GM19467 (cell line): ENCODE measurements at regions not wholly inside any gene's neighbourhood (a gene's known extent, or its start where the extent isn't known, plus 50 kb on each side); places are given as distances from the start of the nearest gene placed in this dataset.
A peak's percentile ranks its signal among the peaks of the same experiment; 100 is the strongest.

Source experiments
- ATAC-seq: cut with Tn5 transposase; IDR thresholded peaks from one replicate; pipeline ENCODE4 v1.9.1; 2021; ENCODE audit warnings: mild to moderate bottlenecking, moderate library complexity; ENCODE audit not compliant: unreplicated experiment

- ATAC-seq, result no peak
Measured at GRCh38 chr1:207971331-207972219, 60.6 kb upstream of the CD34 start.

- no peak for ATAC-seq
Measured at GRCh38 chr1:207970329-207971233, 59.7 kb upstream of the CD34 start.

- no peak for ATAC-seq
Measured at GRCh38 chr1:207969528-207969927, 58.6 kb upstream of the CD34 start.

GRCh38 chr1:207968521-207969009, 57.6 kb upstream of the CD34 start:
- no peak for ATAC-seq

- no peak for ATAC-seq
Measured at GRCh38 chr1:207967703-207968102, 56.8 kb upstream of the CD34 start.

- ATAC-seq, result no peak
Measured at GRCh38 chr1:207966521-207966920, 55.6 kb upstream of the CD34 start.

GRCh38 chr1:207965392-207966387, 54.8 kb upstream of the CD34 start:
- no peak for ATAC-seq

- no peak for ATAC-seq
Measured at GRCh38 chr1:207964195-207964966, 53.5 kb upstream of the CD34 start.

GRCh38 chr1:207963427-207964194, 52.7 kb upstream of the CD34 start:
- ATAC-seq, result peak; percentile 84

- peak; percentile 29 for ATAC-seq
Measured at GRCh38 chr1:207962716-207963426, 51.9 kb upstream of the CD34 start.
